IPS-20b (cell line): ENCODE measurements at regions not wholly inside any gene's neighbourhood (a gene's known extent, or its start where the extent isn't known, plus 50 kb on each side); places are given as distances from the start of the nearest gene placed in this dataset.

Experiments used
- H3K27ac ChIP-seq: one replicate; pipeline ENCODE4 v1.5.1; 2013; ENCODE audit warnings: low read length
- H3K27me3 ChIP-seq: 2 replicates; pipeline ENCODE4 v1.6.1; 2013; ENCODE audit warnings: mild to moderate bottlenecking, low read length, inconsistent platforms; ENCODE audit not compliant: insufficient read depth
- H3K36me3 ChIP-seq: 2 replicates; pipeline ENCODE4 v1.6.1; 2013; ENCODE audit warnings: low read depth, mild to moderate bottlenecking, inconsistent platforms, low read length, moderate library complexity; ENCODE audit not compliant: insufficient read depth
- H3K4me1 ChIP-seq: 2 replicates; pipeline ENCODE4 v1.6.1; 2013; ENCODE audit warnings: mild to moderate bottlenecking, control low read depth, inconsistent platforms, low read length, moderate library complexity; ENCODE audit not compliant: insufficient read depth
- H3K4me3 ChIP-seq: 2 replicates; pipeline ENCODE4 v1.5.1; 2013; ENCODE audit warnings: mild to moderate bottlenecking, low read length, inconsistent platforms
- H3K9ac ChIP-seq: 2 replicates; pipeline ENCODE4 v1.6.1; 2013; ENCODE audit warnings: low read depth, mild to moderate bottlenecking, inconsistent platforms, low read length, moderate library complexity
- H3K9me3 ChIP-seq: 2 replicates; pipeline ENCODE4 v1.6.1; 2013; ENCODE audit warnings: mild to moderate bottlenecking, low read depth, low read length, inconsistent platforms; ENCODE audit not compliant: insufficient read depth

GRCh38 chr2:228902176-228902575 is 368.9 kb downstream of the PID1 start:
- H3K4me3 ChIP-seq = no peak overlapping the region
- no peak overlapping the region for H3K27ac ChIP-seq
- H3K36me3 ChIP-seq = no peaks in the 10 kb centered on the region
- H3K27me3 ChIP-seq = no peaks in the 10 kb centered on the region
- H3K4me1 ChIP-seq = no peaks in the 10 kb centered on the region
- no peak overlapping the region for H3K9ac ChIP-seq
- H3K9me3 ChIP-seq = no peaks in the 10 kb centered on the region

GRCh38 chr2:228901531-228901930 is 369.6 kb downstream of the PID1 start:
- H3K9me3 ChIP-seq = 0 out of 2 replicates have a peak, but pooled peaks cover under 1% of the 10 kb centered on the region
- H3K36me3 ChIP-seq = no peaks in the 10 kb centered on the region
- H3K27me3 ChIP-seq = no peaks in the 10 kb centered on the region
- H3K4me1 ChIP-seq = no peaks in the 10 kb centered on the region
- H3K4me3 ChIP-seq = no peak overlapping the region
- no peak overlapping the region for H3K27ac ChIP-seq
- H3K9ac ChIP-seq = no peak overlapping the region

GRCh38 chr2:228878138-228878537 is 392.9 kb downstream of the PID1 start:
- H3K36me3 ChIP-seq = no peaks in the 10 kb centered on the region
- no peak overlapping the region for H3K4me3 ChIP-seq
- H3K4me1 ChIP-seq = 0 out of 2 replicates have a peak, but pooled peaks cover 2% of the 10 kb centered on the region
- H3K27me3 ChIP-seq = no peaks in the 10 kb centered on the region
- peaks cover 4% of the 10 kb centered on the region; the same call in 1 of the 2 replicates for H3K9me3 ChIP-seq
- no peak overlapping the region for H3K27ac ChIP-seq
- H3K9ac ChIP-seq = no peak overlapping the region

GRCh38 chr2:228876276-228876675 is 394.8 kb downstream of the PID1 start:
- Histone ChIP-seq H3K27me3 (no peaks in the 10 kb centered on the region), H3K4me3 (no peak overlapping the region), H3K9me3 (peaks cover 4% of the 10 kb centered on the region; the same call in 1 of the 2 replicates), H3K27ac (no peak overlapping the region), H3K36me3 (no peaks in the 10 kb centered on the region), H3K9ac (no peak overlapping the region), H3K4me1 (0 out of 2 replicates have a peak, but pooled peaks cover 2% of the 10 kb centered on the region)

- Histone ChIP-seq H3K27me3 (no peaks in the 10 kb centered on the region), H3K27ac (no peak overlapping the region), H3K4me1 (0 out of 2 replicates have a peak, but pooled peaks cover 2% of the 10 kb centered on the region), H3K9me3 (peaks cover 4% of the 10 kb centered on the region; the same call in 1 of the 2 replicates), H3K4me3 (no peak overlapping the region), H3K36me3 (no peaks in the 10 kb centered on the region), H3K9ac (no peak overlapping the region)
These were observed 395.8 kb downstream of the PID1 start for GRCh38 chr2:228875152-228875900.

GRCh38 chr2:228871012-228871411 is 400.1 kb downstream of the PID1 start:
- Histone ChIP-seq H3K9ac (no peak overlapping the region), H3K9me3 (peaks cover 8% of the 10 kb centered on the region; the same call in 1 of the 2 replicates), H3K27me3 (no peaks in the 10 kb centered on the region), H3K4me3 (no peak overlapping the region), H3K4me1 (peaks cover 13% of the 10 kb centered on the region), H3K36me3 (no peaks in the 10 kb centered on the region), H3K27ac (no peak overlapping the region)

GRCh38 chr2:228869636-228870264 is 401.3 kb downstream of the PID1 start:
- Histone ChIP-seq H3K9ac (no peak overlapping the region), H3K27me3 (no peaks in the 10 kb centered on the region), H3K4me3 (0 out of 2 replicates have a peak overlapping the region, but pooled peaks have one; percentile 10), H3K27ac (no peak overlapping the region), H3K9me3 (peaks cover 9% of the 10 kb centered on the region; the same call in 1 of the 2 replicates), H3K36me3 (no peaks in the 10 kb centered on the region), H3K4me1 (peaks cover 10% of the 10 kb centered on the region)

GRCh38 chr2:228867406-228867805 is 403.7 kb downstream of the PID1 start:
- H3K36me3 ChIP-seq = no peaks in the 10 kb centered on the region
- H3K27me3 ChIP-seq = no peaks in the 10 kb centered on the region
- no peak overlapping the region for H3K27ac ChIP-seq
- H3K9me3 ChIP-seq = peaks cover 9% of the 10 kb centered on the region; the same call in 1 of the 2 replicates
- no peak overlapping the region for H3K9ac ChIP-seq
- no peak overlapping the region for H3K4me3 ChIP-seq
- peaks cover 10% of the 10 kb centered on the region for H3K4me1 ChIP-seq

GRCh38 chr2:228866781-228867180 is 404.3 kb downstream of the PID1 start:
- peaks cover 9% of the 10 kb centered on the region; the same call in 1 of the 2 replicates for H3K9me3 ChIP-seq
- H3K27ac ChIP-seq = no peak overlapping the region
- H3K4me3 ChIP-seq = no peak overlapping the region
- H3K36me3 ChIP-seq = no peaks in the 10 kb centered on the region
- H3K9ac ChIP-seq = no peak overlapping the region
- no peaks in the 10 kb centered on the region for H3K27me3 ChIP-seq
- H3K4me1 ChIP-seq = peaks cover 10% of the 10 kb centered on the region

- peaks cover 10% of the 10 kb centered on the region for H3K4me1 ChIP-seq
- no peak overlapping the region for H3K27ac ChIP-seq
- no peak overlapping the region for H3K9ac ChIP-seq
- peaks cover 9% of the 10 kb centered on the region; the same call in 1 of the 2 replicates for H3K9me3 ChIP-seq
- H3K4me3 ChIP-seq = no peak overlapping the region
- H3K36me3 ChIP-seq = no peaks in the 10 kb centered on the region
- H3K27me3 ChIP-seq = no peaks in the 10 kb centered on the region
These were observed 405.0 kb downstream of the PID1 start for GRCh38 chr2:228866044-228866443.

GRCh38 chr2:228864131-228864530 is 407.0 kb downstream of the PID1 start:
- H3K4me1 ChIP-seq = peaks cover 2% of the 10 kb centered on the region; the same call in 1 of the 2 replicates
- no peaks in the 10 kb centered on the region for H3K36me3 ChIP-seq
- H3K27me3 ChIP-seq = no peaks in the 10 kb centered on the region
- H3K9ac ChIP-seq = no peak overlapping the region
- no peak overlapping the region for H3K27ac ChIP-seq
- peaks cover 9% of the 10 kb centered on the region; the same call in 1 of the 2 replicates for H3K9me3 ChIP-seq
- no peak overlapping the region for H3K4me3 ChIP-seq
